ENCODE measurements at regions not wholly inside any gene's neighbourhood (a gene's known extent, or its start where the extent isn't known, plus 50 kb on each side); places are given as distances from the start of the nearest gene placed in this dataset.

DNA sequence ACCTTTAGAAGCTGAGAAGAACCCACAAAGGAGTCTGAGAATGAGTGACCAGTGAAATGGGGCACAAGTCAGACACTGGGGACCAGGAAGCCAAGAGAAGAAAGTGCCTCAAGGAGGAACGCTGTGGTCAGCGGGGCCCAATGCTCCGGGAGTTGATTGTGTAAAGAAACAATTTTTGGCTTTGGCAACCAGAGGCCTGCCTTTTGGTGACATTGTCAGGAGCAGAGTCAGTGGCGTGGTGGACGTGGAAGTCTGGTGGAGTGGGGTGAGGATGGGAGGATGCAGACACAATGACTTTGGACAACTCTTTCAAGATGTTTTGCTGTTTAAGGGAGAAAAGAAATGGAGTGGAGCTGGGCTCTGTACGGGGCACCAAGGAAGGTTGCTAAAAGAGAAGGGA is 100.2 kb upstream of the SEC11C start:
- TF ChIP-seq, protein P1, sequence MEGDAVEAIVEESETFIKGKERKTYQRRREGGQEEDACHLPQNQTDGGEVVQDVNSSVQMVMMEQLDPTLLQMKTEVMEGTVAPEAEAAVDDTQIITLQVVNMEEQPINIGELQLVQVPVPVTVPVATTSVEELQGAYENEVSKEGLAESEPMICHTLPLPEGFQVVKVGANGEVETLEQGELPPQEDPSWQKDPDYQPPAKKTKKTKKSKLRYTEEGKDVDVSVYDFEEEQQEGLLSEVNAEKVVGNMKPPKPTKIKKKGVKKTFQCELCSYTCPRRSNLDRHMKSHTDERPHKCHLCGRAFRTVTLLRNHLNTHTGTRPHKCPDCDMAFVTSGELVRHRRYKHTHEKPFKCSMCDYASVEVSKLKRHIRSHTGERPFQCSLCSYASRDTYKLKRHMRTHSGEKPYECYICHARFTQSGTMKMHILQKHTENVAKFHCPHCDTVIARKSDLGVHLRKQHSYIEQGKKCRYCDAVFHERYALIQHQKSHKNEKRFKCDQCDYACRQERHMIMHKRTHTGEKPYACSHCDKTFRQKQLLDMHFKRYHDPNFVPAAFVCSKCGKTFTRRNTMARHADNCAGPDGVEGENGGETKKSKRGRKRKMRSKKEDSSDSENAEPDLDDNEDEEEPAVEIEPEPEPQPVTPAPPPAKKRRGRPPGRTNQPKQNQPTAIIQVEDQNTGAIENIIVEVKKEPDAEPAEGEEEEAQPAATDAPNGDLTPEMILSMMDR (IDR thresholded peaks at IDR 0.05): no peak
- no peak for TF ChIP-seq POLR2A (IDR thresholded peaks at IDR 0.05)

Data from stomach (tissue), 4 donors.